PFSK-1 (cell line): ENCODE measurements at regions not wholly inside any gene's neighbourhood (a gene's known extent, or its start where the extent isn't known, plus 50 kb on each side); places are given as distances from the start of the nearest gene placed in this dataset.

ENCODE experiments used
- POLR2AphosphoS5 ChIP-seq: IDR thresholded peaks from 2 replicates; pipeline ENCODE4 v1.6.1; 2012; ENCODE audit warnings: low read depth, mild to moderate bottlenecking, control low read depth, low read length, moderate library complexity
- REST ChIP-seq, 2 experiments: IDR thresholded peaks; 2 replicates each; pipeline versions ENCODE4 v1.6.1 to v1.8.0; 2011 to 2012; ENCODE audit warnings: low read depth in 2 of 2, low read length in 2 of 2, control low read depth in 1 of 2, inconsistent platforms in 1 of 2, mild to moderate bottlenecking in 1 of 2, moderate library complexity in 1 of 2; ENCODE audit not compliant: insufficient read depth in 1 of 2
- TAF1 ChIP-seq: IDR thresholded peaks from 2 replicates; pipeline ENCODE4 v1.6.1; 2012; ENCODE audit warnings: low read length, control low read depth, borderline replicate concordance; ENCODE audit not compliant: insufficient read depth

- TF ChIP-seq POLR2AphosphoS5, result no peak
- TF ChIP-seq TAF1, result no peak
- no peak for TF ChIP-seq REST (IDR thresholded peaks at IDR 0.05; ENCODE audit: insufficient read depth in 1 of 2, low read depth in 2 of 2, low read length in 2 of 2)
These were observed 1412.7 kb upstream of the IGFBP7 start for GRCh38 chr4:58522765-58523382.
